Activated CD8-positive, alpha-beta memory T cell treated with anti-CD3 and anti-CD28 coated beads for 1 hour (primary cell): ENCODE measurements at regions not wholly inside any gene's neighbourhood (a gene's known extent, or its start where the extent isn't known, plus 50 kb on each side); places are given as distances from the start of the nearest gene placed in this dataset.

ENCODE experiments used
- DNase-seq, 2 donors: peaks; one replicate each; pipeline ENCODE4 v3.0.0-alpha.2; 2020; ENCODE audit warnings: low read depth in 1 of 2; ENCODE audit errors: extremely low read depth in 1 of 2

DNA sequence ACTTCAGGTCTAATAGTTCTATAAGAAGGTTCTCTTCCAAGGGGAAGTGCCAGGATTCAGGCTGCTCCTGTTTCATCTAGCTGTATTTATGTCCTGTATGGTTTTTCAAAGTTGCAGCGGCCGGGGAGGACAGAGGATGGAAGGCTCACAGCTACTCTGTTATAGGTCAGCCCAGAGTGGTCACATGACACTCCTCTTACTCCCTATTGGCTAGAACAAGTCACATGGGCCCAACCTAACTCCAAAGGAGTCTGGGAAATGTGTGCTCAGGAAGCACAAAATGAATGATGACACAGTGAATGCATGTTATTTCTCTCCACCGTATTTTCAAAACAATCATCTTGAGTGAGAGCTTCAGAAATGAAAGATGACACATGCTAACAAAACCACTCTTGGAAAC lies 645.1 kb upstream of the RBFOX1 start:
- no peak for DNase-seq

DNA sequence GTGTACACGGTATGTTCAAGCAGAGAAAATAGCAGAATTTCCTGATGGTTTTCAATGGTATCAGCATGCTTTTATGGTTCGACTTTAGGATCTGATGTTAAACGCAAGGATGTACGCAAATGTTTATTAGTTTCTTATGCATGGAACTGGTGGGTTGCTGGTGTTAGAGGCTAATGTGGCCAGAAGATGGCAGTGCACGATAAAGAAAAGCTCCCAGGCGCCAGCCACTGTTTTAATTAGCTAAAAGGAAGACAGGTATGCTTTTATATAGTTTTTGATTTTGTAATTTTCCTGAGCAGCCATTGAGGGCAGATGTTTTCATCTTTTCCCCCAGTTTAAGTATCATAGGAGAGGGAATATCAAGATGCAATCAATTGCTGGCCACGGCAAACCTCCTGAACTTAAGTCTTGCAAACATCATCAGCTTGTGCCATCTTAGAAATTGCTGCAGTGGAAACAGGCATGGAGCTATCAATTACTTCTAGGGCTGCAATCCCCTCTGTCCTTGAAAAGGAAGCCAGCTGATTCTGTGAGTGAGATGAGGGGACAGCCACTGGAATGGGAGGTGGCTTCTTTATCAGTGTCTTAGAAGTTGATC lies 648.5 kb upstream of the RBFOX1 start:
- DNase-seq, result no peak

GRCh38 chr16:6682142-6682811 lies 650.4 kb upstream of the RBFOX1 start:
- DNase-seq, result no peak

- no peak for DNase-seq
These were observed 654.1 kb upstream of the RBFOX1 start for GRCh38 chr16:6678586-6678985.

DNA sequence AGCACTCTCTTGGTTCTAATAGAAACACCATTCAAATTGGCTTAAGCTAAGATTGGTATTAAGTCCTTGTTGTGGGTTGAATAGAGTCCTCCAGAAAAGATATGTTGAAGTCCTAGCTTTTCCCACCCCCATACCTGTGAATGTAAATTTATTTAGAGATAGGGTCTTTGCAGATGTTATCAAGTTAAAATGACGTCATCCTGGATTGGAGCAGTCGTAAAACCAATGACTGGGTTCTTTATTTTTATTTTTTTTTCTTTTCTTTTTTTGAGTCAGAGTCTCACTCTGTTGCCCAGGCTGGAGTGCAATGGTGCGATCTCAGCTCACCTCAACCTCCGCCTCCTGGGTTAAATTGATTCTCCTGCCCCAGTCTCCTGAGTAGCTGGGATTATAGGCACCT lies 658.6 kb upstream of the RBFOX1 start:
- no peak for DNase-seq

- no peak for DNase-seq
These were observed 660.1 kb upstream of the RBFOX1 start for GRCh38 chr16:6672507-6672906.

GRCh38 chr16:6667393-6667792 lies 665.3 kb upstream of the RBFOX1 start:
- no peak for DNase-seq

DNA sequence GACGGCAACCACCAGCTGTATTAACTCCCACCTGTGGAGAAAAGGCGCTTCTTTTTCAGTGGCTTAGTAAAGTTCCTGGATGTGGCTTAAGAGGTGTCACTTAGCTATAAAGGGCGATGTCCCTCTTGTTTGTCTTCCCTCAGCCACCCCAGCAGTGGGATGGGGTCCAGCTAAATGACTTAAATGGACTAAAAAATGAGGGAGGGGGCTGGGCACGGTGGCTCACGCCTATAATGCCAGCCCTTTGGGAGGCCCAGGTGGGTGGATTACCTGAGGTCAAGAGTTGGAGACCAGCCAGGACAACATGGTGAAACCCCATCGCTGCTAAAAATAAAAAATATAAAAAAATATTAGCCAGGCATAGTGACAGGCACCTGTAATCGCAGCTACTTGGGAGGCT lies 667.5 kb upstream of the RBFOX1 start:
- DNase-seq, result no peak

DNA sequence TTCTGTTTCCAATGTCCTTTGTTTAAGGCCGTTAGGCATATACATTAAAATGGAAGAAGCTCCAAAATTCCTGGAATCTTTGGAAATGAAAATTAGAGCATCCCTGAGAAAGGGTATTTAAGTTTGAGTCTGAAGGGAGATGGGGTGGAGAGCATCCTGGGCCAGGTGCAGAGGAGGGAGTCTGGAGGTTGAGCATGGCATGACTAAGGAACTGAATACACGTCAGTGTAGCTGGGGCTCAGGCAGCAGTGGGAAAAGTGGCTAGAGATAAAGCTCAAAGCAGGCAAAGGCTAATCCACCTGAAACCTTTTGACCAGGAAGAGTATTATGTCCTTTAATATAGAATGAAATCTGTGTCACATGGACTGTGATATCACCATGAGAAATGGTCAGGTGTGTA lies 669.0 kb upstream of the RBFOX1 start:
- no peak for DNase-seq

GRCh38 chr16:6656760-6657159 lies 675.9 kb upstream of the RBFOX1 start:
- DNase-seq, result no peak

DNA sequence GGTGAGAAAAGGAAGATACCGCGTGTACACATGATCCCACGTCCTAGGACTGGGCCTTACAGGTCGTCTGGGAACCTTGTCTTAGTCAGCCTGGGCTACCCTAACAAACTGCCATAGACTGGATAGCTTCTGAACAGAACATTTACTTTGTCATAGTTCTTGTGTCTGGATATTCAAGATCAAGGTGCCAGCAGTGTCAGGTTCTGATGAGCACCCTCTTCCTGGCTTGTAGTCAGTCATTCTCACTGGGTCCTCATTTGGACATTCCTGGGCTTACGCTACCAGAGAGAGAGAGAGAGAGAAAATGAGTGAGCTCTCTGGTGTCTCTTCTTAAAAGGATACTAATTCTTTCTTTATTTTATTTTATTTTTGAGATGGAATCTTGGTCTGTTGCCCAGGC lies 685.8 kb upstream of the RBFOX1 start:
- DNase-seq, result no peak

DNA sequence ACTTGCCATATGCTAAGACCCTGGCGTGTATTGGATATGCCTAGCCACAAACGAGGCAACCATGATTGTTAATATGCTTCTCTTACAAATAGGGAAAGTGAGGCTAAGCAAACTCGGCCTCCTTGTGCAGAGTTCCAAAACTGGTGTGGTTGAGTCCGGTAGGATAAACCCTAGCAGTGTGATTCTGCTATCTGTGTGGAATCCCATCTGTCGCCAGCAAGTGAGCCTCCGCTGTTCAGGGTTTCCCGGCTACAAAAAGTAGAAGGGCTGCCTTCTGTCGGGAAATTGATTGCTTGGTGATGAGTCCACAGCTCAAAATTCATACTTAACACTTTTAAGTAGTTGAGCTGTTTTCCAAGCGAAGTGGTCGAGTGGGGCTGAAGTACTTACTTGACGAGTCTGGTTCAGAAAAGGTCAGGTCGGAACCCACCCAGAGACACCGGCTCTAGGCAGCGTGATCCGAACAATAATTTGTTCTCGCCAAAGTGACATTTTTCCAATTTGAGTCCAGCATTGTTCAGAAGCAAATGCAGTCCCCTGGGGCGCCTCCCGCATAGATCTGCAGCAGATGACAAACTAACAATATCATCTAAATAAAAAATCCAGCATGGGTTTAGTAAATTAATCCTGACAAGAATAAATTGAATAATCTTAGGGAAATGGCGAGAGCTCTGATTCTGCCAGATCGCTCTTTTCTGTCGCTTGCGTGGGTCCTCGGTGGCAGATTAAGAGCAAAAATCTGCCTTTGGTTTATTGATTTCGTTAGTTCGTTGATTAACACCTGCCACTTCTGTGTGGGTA lies 686.7 kb upstream of the RBFOX1 start:
- DNase-seq, result no peak

GRCh38 chr16:6644916-6645315 lies 687.7 kb upstream of the RBFOX1 start:
- no peak for DNase-seq

DNA sequence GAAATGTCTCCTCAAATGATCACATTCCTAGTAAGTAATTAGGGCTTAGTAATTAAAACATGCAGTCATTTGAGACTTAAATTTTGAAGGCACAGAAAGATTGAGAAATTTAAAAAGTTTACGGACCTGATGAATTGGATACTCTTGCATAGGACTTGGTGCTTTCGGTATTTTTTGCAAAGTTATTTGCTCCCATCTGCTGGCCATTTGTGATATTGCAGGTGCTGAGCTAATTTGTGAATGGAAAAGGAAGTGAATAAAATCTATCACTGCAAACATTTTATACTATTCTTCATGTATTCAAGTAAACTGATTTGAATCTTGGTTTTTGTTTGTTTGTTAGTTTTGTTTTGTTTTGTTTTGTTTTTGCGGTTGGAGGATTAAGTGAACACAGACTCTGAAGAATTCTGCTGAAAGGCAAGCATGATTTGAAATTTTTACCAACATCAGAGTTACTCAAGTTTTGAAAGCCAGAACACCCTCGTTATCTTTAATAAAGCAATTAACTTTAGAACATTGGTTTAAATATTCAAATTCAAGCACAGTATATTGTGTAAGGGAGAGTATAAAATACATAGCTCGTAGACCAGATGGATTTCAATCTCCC lies 689.5 kb upstream of the RBFOX1 start:
- DNase-seq, result peak in 1 of 2 donors; percentile 3

- no peak for DNase-seq
These were observed 690.4 kb upstream of the RBFOX1 start for GRCh38 chr16:6642271-6642670.

DNA sequence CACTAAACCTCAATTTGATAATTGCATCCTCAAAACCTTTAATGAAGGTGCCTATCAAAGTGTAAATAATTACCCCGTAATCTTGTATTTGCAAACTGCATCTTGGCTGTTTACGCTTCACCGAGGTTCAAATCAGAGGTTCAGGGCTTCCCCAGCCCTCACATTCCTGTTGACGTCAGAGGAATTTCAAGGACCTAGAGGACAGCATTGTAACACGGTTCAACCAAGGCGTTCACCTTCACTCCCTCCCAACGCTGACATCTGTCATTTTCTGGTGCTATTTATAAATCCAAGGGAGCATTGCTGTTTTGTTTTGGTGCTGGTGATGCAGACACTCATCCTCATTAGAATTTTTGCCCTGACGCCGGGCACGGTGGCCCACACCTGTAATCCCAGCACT lies 691.6 kb upstream of the RBFOX1 start:
- DNase-seq, result no peak

DNA sequence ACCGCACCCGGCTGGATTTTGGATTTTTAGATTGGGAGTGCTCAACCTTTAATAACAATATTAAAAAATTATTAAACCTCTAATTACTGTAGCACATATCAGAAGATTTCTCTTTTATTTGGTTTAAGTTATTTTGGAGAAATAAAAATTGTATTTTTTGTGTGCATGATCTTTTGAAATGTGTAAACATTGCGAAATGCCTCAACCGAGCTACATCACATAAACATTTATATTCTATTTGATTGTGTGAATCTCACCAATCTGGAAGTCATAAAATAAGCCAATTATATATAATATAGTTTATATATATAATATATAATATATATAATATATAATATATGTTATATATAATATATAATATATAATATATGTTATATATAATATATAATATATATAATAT lies 696.2 kb upstream of the RBFOX1 start:
- no peak for DNase-seq

DNA sequence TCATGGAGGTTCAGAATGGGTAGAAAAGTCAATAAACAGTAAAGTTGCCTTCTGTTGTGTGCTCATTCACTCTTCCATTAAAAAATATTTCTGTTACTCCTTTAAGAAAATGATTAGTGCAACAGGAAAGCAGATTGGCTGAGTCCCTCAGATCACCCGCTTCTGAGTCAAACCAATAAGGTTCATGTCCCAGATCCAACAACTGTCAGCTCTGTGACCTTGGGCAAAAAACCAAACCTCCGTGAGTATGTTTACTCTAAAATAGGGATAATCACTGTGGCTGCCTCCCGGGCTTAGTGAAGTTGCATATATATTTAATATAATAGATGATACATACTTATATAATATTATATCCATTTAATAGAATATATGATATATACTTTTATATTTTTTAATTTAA lies 698.5 kb upstream of the RBFOX1 start:
- no peak for DNase-seq

DNA sequence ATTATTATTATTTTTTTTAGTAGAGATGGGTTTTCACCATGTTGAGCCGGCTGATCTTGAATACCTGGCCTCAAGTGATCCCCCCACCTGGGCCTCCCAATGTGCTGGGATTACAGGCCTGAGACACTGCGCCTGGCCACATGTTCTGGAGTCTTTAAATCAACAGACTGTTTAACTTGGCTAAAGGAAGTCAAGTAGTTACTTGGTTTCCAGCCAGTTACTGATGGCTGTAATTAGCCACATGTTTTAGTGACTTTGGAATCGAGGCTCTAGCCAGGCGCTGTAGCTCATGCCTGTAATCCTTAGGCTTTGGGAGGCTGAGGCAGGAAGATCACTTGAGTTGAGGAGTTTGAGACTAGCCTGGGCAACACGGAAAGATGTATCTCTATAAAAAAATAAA lies 699.2 kb upstream of the RBFOX1 start:
- DNase-seq, result no peak

GRCh38 chr16:6629110-6629509 lies 703.5 kb upstream of the RBFOX1 start:
- no peak for DNase-seq

DNA sequence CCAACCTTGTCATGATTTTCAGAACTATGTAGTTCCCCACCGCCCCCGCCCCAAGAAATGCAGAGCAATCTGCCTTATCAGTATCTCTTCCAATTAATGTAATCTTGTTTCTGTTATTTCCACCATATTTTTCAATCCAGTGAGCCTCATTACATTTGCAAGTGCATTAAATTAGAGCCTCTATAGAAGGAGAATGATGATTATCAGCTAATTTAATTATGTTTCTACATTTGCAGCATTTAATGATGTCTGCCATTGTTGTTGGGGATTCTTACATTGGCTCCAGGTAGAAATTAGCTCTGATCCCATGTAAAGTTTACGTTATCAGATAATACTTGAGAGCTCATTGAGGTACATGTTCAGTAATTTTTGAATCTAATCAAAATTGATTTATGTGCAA lies 707.0 kb upstream of the RBFOX1 start:
- no peak for DNase-seq

GRCh38 chr16:6618874-6619273 lies 713.8 kb upstream of the RBFOX1 start:
- DNase-seq, result no peak
